ENCODE measurements at regions not wholly inside any gene's neighbourhood (a gene's known extent, or its start where the extent isn't known, plus 50 kb on each side); places are given as distances from the start of the nearest gene placed in this dataset.

DNA sequence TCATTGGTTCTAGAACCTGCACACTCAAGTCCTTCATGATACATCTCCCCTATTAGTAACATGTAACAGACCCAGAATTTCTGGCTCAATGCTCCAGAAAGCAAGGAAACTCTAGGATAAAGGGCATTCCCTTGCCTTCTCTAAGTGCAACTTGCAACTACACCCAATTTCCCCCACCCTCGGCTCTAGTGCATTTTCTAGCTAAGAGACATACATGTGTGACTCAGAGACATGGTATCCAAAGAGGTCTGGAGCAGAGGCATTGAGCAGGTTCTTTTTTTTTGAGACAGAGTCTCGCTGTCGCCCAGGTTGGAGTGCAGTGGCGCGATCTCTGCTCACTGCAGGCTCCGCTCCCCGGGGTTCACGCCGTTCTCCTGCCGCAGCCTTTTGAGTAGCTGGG lies 132.9 kb downstream of the ZC3H11B start (continued):
- TF ChIP-seq, protein P1, sequence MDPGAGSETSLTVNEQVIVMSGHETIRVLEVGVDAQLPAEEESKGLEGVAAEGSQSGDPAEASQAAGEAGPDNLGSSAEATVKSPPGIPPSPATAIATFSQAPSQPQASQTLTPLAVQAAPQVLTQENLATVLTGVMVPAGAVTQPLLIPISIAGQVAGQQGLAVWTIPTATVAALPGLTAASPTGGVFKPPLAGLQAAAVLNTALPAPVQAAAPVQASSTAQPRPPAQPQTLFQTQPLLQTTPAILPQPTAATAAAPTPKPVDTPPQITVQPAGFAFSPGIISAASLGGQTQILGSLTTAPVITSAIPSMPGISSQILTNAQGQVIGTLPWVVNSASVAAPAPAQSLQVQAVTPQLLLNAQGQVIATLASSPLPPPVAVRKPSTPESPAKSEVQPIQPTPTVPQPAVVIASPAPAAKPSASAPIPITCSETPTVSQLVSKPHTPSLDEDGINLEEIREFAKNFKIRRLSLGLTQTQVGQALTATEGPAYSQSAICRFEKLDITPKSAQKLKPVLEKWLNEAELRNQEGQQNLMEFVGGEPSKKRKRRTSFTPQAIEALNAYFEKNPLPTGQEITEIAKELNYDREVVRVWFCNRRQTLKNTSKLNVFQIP (CRISPR knock-in tag; IDR thresholded peaks at IDR 0.05; ENCODE audit: borderline replicate concordance, low read depth) = no peak
- TF ChIP-seq ESRRG (CRISPR knock-in tag; IDR thresholded peaks at IDR 0.05) = no peak

DNA sequence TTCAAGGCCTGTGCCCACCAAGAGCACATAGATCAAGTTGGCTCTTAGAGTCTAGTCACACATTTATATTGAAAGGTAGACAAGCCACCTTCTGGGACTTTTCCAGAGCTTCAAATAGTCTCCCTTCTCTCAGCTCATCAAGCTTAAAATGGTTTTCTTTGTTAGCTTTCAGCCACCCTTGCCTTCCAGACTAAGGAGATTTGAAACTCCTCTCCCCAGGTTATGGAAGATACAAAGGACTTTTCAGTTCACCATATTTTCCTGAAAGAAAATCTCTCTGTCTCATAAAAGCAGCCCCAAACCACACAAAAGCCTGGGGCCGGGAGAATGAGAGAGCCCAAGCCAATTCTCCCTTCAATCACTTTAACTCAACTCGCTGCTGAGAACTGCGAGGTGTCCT lies 134.1 kb downstream of the ZC3H11B start:
- no peak for ATAC-seq

DNA sequence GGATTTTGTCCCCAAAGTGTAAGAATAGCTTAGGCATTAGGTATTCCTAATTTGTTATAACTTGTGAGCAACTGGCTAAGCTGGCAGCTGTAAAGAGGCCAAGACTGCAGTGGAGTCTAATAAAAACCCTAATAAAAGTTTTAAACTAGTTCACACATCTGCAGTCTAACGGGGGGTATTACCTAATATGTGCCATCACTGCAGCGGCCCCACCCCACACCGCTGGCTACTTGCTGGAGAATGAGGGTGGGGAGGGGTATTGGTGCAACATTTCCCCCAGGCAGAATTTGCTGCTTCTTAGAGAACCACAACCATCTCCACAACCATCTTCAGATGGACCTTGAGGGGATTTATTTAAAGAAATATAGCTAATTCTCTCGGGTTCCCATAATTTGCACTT lies 135.0 kb downstream of the ZC3H11B start:
- TF ChIP-seq, protein P2, sequence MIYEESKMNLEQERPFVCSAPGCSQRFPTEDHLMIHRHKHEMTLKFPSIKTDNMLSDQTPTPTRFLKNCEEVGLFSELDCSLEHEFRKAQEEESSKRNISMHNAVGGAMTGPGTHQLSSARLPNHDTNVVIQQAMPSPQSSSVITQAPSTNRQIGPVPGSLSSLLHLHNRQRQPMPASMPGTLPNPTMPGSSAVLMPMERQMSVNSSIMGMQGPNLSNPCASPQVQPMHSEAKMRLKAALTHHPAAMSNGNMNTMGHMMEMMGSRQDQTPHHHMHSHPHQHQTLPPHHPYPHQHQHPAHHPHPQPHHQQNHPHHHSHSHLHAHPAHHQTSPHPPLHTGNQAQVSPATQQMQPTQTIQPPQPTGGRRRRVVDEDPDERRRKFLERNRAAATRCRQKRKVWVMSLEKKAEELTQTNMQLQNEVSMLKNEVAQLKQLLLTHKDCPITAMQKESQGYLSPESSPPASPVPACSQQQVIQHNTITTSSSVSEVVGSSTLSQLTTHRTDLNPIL (CRISPR knock-in tag; IDR thresholded peaks at IDR 0.05; ENCODE audit: low read depth) = no peak
- no peak for TF ChIP-seq ARNTL (CRISPR knock-in tag; IDR thresholded peaks at IDR 0.05; ENCODE audit: borderline replicate concordance, low read depth)
- TF ChIP-seq TCF4 (CRISPR knock-in tag; IDR thresholded peaks at IDR 0.05; ENCODE audit: borderline replicate concordance) = no peak
- no peak for TF ChIP-seq ZFP30 (CRISPR knock-in tag; IDR thresholded peaks at IDR 0.05)
- TF ChIP-seq, protein P3, sequence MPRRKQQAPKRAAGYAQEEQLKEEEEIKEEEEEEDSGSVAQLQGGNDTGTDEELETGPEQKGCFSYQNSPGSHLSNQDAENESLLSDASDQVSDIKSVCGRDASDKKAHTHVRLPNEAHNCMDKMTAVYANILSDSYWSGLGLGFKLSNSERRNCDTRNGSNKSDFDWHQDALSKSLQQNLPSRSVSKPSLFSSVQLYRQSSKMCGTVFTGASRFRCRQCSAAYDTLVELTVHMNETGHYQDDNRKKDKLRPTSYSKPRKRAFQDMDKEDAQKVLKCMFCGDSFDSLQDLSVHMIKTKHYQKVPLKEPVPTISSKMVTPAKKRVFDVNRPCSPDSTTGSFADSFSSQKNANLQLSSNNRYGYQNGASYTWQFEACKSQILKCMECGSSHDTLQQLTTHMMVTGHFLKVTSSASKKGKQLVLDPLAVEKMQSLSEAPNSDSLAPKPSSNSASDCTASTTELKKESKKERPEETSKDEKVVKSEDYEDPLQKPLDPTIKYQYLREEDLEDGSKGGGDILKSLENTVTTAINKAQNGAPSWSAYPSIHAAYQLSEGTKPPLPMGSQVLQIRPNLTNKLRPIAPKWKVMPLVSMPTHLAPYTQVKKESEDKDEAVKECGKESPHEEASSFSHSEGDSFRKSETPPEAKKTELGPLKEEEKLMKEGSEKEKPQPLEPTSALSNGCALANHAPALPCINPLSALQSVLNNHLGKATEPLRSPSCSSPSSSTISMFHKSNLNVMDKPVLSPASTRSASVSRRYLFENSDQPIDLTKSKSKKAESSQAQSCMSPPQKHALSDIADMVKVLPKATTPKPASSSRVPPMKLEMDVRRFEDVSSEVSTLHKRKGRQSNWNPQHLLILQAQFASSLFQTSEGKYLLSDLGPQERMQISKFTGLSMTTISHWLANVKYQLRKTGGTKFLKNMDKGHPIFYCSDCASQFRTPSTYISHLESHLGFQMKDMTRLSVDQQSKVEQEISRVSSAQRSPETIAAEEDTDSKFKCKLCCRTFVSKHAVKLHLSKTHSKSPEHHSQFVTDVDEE (CRISPR knock-in tag; IDR thresholded peaks at IDR 0.05) = no peak
- TF ChIP-seq ZNF70 (CRISPR knock-in tag; IDR thresholded peaks at IDR 0.05) = no peak
- no peak for TF ChIP-seq PPARA (CRISPR knock-in tag; IDR thresholded peaks at IDR 0.05; ENCODE audit: borderline replicate concordance)
- TF ChIP-seq BACH2 (CRISPR knock-in tag; IDR thresholded peaks at IDR 0.05; ENCODE audit: borderline replicate concordance) = no peak
- TF ChIP-seq ZFP3 (CRISPR knock-in tag; IDR thresholded peaks at IDR 0.05) = no peak
- no peak for TF ChIP-seq ZNF8 (CRISPR knock-in tag; IDR thresholded peaks at IDR 0.05)
- TF ChIP-seq, protein P1 (CRISPR knock-in tag; IDR thresholded peaks at IDR 0.05; ENCODE audit: borderline replicate concordance, low read depth) = no peak
- TF ChIP-seq GLIS3 (CRISPR knock-in tag; IDR thresholded peaks at IDR 0.05) = no peak
- no peak for TF ChIP-seq ZNF565 (CRISPR knock-in tag; conservative IDR thresholded peaks at IDR 0.05; ENCODE audit: low read depth)
- no peak for ATAC-seq

More for the DNA sequence above, 134.1 kb downstream of the ZC3H11B start:
- TF ChIP-seq ZNF565 (CRISPR knock-in tag; conservative IDR thresholded peaks at IDR 0.05; ENCODE audit: low read depth) = no peak
- TF ChIP-seq OSR1 (CRISPR knock-in tag; IDR thresholded peaks at IDR 0.05) = no peak
- TF ChIP-seq TOX (CRISPR knock-in tag; IDR thresholded peaks at IDR 0.05; ENCODE audit: borderline replicate concordance) = no peak
- TF ChIP-seq ZNF8 (CRISPR knock-in tag; IDR thresholded peaks at IDR 0.05) = no peak

DNA sequence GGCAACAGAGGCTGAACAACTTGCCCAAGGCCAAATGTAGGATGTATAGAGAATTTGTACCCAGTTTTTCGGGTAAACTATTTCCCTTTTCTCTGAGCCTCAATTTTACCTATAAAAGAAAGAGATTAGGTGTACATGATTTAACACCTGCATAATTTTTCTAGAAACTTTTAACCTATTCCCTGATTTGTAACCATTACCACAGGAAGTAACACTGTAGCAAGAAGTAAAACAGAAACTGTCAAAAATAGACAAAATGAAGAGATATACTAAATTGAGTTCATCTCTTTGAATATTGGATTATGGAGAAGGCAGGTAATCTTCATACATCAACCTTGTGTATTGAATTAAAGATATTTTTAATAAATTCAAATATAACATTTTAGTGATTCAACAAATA lies 136.2 kb downstream of the ZC3H11B start:
- ATAC-seq = no peak
- TF ChIP-seq ZFP3 (CRISPR knock-in tag; IDR thresholded peaks at IDR 0.05) = no peak
- TF ChIP-seq, protein P2 (CRISPR knock-in tag; IDR thresholded peaks at IDR 0.05; ENCODE audit: low read depth) = no peak
- TF ChIP-seq, protein P3 (CRISPR knock-in tag; IDR thresholded peaks at IDR 0.05) = no peak
- TF ChIP-seq OSR1 (CRISPR knock-in tag; IDR thresholded peaks at IDR 0.05) = no peak
- TF ChIP-seq RARB (CRISPR knock-in tag; IDR thresholded peaks at IDR 0.05) = no peak
- no peak for TF ChIP-seq PPARA (CRISPR knock-in tag; IDR thresholded peaks at IDR 0.05; ENCODE audit: borderline replicate concordance)
- TF ChIP-seq, protein P4, sequence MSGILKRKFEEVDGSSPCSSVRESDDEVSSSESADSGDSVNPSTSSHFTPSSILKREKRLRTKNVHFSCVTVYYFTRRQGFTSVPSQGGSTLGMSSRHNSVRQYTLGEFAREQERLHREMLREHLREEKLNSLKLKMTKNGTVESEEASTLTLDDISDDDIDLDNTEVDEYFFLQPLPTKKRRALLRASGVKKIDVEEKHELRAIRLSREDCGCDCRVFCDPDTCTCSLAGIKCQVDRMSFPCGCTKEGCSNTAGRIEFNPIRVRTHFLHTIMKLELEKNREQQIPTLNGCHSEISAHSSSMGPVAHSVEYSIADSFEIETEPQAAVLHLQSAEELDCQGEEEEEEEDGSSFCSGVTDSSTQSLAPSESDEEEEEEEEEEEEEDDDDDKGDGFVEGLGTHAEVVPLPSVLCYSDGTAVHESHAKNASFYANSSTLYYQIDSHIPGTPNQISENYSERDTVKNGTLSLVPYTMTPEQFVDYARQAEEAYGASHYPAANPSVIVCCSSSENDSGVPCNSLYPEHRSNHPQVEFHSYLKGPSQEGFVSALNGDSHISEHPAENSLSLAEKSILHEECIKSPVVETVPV (CRISPR knock-in tag; IDR thresholded peaks at IDR 0.05) = no peak
- TF ChIP-seq BACH2 (CRISPR knock-in tag; IDR thresholded peaks at IDR 0.05; ENCODE audit: borderline replicate concordance) = no peak
- no peak for TF ChIP-seq ZNF8 (CRISPR knock-in tag; IDR thresholded peaks at IDR 0.05)
- no peak for TF ChIP-seq GLIS3 (CRISPR knock-in tag; IDR thresholded peaks at IDR 0.05)
- TF ChIP-seq TCF4 (CRISPR knock-in tag; IDR thresholded peaks at IDR 0.05; ENCODE audit: borderline replicate concordance) = no peak
- TF ChIP-seq, protein P1 (CRISPR knock-in tag; IDR thresholded peaks at IDR 0.05; ENCODE audit: borderline replicate concordance, low read depth) = no peak
- TF ChIP-seq ISL1 (CRISPR knock-in tag; IDR thresholded peaks at IDR 0.05) = no peak
- no peak for TF ChIP-seq ZNF70 (CRISPR knock-in tag; IDR thresholded peaks at IDR 0.05)
- TF ChIP-seq CSDC2 (CRISPR knock-in tag; IDR thresholded peaks at IDR 0.05) = no peak
